ENCODE measurements at regions not wholly inside any gene's neighbourhood (a gene's known extent, or its start where the extent isn't known, plus 50 kb on each side); places are given as distances from the start of the nearest gene placed in this dataset.
"Not testable (repeated sequence)": the region's sequence is repeated elsewhere in the genome, so short reads cannot be mapped to it uniquely, and the experiment has no call there.

GRCh38 chr15:35697549-35698299 is 151.8 kb upstream of the DPH6 start:
- DNase-seq = no peak

GRCh38 chr15:35698331-35698730 is 152.4 kb upstream of the DPH6 start:
- DNase-seq = no peak

GRCh38 chr15:35698966-35699575 is 153.1 kb upstream of the DPH6 start:
- no peak for DNase-seq

GRCh38 chr15:35700091-35700593 is 154.2 kb upstream of the DPH6 start:
- not testable (repeated sequence) for DNase-seq

- DNase-seq = no peak
Measured at GRCh38 chr15:35701402-35702046, 155.6 kb upstream of the DPH6 start.

- no peak for DNase-seq
Measured at GRCh38 chr15:35702946-35703495, 157.1 kb upstream of the DPH6 start.

- no peak for DNase-seq
Measured at GRCh38 chr15:35705030-35705883, 159.3 kb upstream of the DPH6 start.

GRCh38 chr15:35705884-35706585 is 160.1 kb upstream of the DPH6 start:
- DNase-seq = no peak

GRCh38 chr15:35712956-35713355 is 167.0 kb upstream of the DPH6 start:
- no peak for DNase-seq

GRCh38 chr15:35713733-35714132 is 167.8 kb upstream of the DPH6 start:
- DNase-seq = no peak

- DNase-seq = no peak
Measured at GRCh38 chr15:35717721-35718120, 171.8 kb upstream of the DPH6 start.

- DNase-seq = no peak
Measured at GRCh38 chr15:35720019-35720418, 174.1 kb upstream of the DPH6 start.

GRCh38 chr15:35720984-35721383 is 175.0 kb upstream of the DPH6 start:
- DNase-seq = no peak

- no peak for DNase-seq
Measured at GRCh38 chr15:35721751-35722150, 175.8 kb upstream of the DPH6 start.

- DNase-seq = no peak
Measured at GRCh38 chr15:35722501-35722900, 176.5 kb upstream of the DPH6 start.

GRCh38 chr15:35723120-35723847 is 177.3 kb upstream of the DPH6 start:
- DNase-seq = no peak

GRCh38 chr15:35723852-35724251 is 177.9 kb upstream of the DPH6 start:
- no peak for DNase-seq

- DNase-seq = no peak
Measured at GRCh38 chr15:35724626-35725025, 178.7 kb upstream of the DPH6 start.

- DNase-seq = no peak
Measured at GRCh38 chr15:35725353-35725752, 179.4 kb upstream of the DPH6 start.

GRCh38 chr15:35727627-35728026 is 181.7 kb upstream of the DPH6 start:
- no peak for DNase-seq

- DNase-seq = no peak
Measured at GRCh38 chr15:35728219-35728940, 182.4 kb upstream of the DPH6 start.
